Posterior vena cava (tissue), 2 donors: ENCODE measurements at regions not wholly inside any gene's neighbourhood (a gene's known extent, or its start where the extent isn't known, plus 50 kb on each side); places are given as distances from the start of the nearest gene placed in this dataset.
A peak's percentile ranks its signal among the peaks of the same experiment; 100 is the strongest.

Experiments
- DNase-seq: peaks from one replicate; pipeline ENCODE4 v3.0.0-alpha.2; 2020; ENCODE audit warnings: low spot score
- intact Hi-C, 2 donors: fragments of 100-400 bp; cut with DNase I; formaldehyde crosslinking; loops; one replicate each; pipeline versions ENCODE4 v1.14.1 to v1.14.2; 2022 to 2023
- donor health status: DM: yes; HTN: yes; CAD: no.
- donor health status: DM: yes; HTN: yes; CAD: no.

GRCh38 chr13:23979361-23980159, 82.3 kb upstream of the C1QTNF9B start:
- intact Hi-C loops = no loop called here

GRCh38 chr13:23980160-23980551, 82.9 kb upstream of the C1QTNF9B start:
- intact Hi-C loops = no loop called here

More at GRCh38 chr13:23979361-23980159, 82.3 kb upstream of the C1QTNF9B start:
- peak; percentile 96 for DNase-seq

GRCh38 chr13:23983671-23984070, 86.4 kb upstream of the C1QTNF9B start:
- no peak for DNase-seq

More at GRCh38 chr13:23980160-23980551, 82.9 kb upstream of the C1QTNF9B start:
- DNase-seq = peak; percentile 97

GRCh38 chr13:23984546-23984945, 87.2 kb upstream of the C1QTNF9B start:
- no peak for DNase-seq
- intact Hi-C loops = no loop called here

More at GRCh38 chr13:23983671-23984070, 86.4 kb upstream of the C1QTNF9B start:
- intact Hi-C loops = no loop called here

- intact Hi-C loops = no loop called here
- DNase-seq = no peak
These were observed 87.8 kb upstream of the C1QTNF9B start for GRCh38 chr13:23985060-23985459.

GRCh38 chr13:23985839-23986238, 88.5 kb upstream of the C1QTNF9B start:
- no peak for DNase-seq
- intact Hi-C loops = no loop called here

GRCh38 chr13:23986619-23987018, 89.3 kb upstream of the C1QTNF9B start:
- intact Hi-C loops = no loop called here
- DNase-seq = no peak

- no peak for DNase-seq
- intact Hi-C loops = no loop called here
These were observed 90.1 kb upstream of the C1QTNF9B start for GRCh38 chr13:23987331-23987894.

- no peak for DNase-seq
- intact Hi-C loops = no loop called here
These were observed 91.3 kb upstream of the C1QTNF9B start for GRCh38 chr13:23988546-23989122.

- DNase-seq = no peak
- intact Hi-C loops = no loop called here
These were observed 93.2 kb upstream of the C1QTNF9B start for GRCh38 chr13:23990455-23990854.

- intact Hi-C loops = no loop called here
- DNase-seq = no peak
These were observed 93.8 kb upstream of the C1QTNF9B start for GRCh38 chr13:23991119-23991518.

GRCh38 chr13:23992781-23993679, 95.7 kb upstream of the C1QTNF9B start:
- intact Hi-C loops = no loop called here
- no peak for DNase-seq

GRCh38 chr13:23993680-23993985, 96.3 kb upstream of the C1QTNF9B start:
- no peak for DNase-seq
- intact Hi-C loops = no loop called here

GRCh38 chr13:23995283-23996073, 98.2 kb upstream of the C1QTNF9B start:
- DNase-seq = no peak
- intact Hi-C loops = no loop called here

GRCh38 chr13:23996456-23996855, 99.2 kb upstream of the C1QTNF9B start:
- intact Hi-C loops = no loop called here
- DNase-seq = no peak

GRCh38 chr13:23999424-23999823, 102.1 kb upstream of the C1QTNF9B start:
- intact Hi-C loops = no loop called here

GRCh38 chr13:24002206-24002815, 105.0 kb upstream of the C1QTNF9B start:
- no peak for DNase-seq
- intact Hi-C loops = no loop called here

More at GRCh38 chr13:23999424-23999823, 102.1 kb upstream of the C1QTNF9B start:
- no peak for DNase-seq

- intact Hi-C loops = no loop called here
- no peak for DNase-seq
These were observed 107.0 kb upstream of the C1QTNF9B start for GRCh38 chr13:24004142-24004899.
